ENCODE measurements at regions not wholly inside any gene's neighbourhood (a gene's known extent, or its start where the extent isn't known, plus 50 kb on each side); places are given as distances from the start of the nearest gene placed in this dataset.

- TF ChIP-seq POLR2A (IDR thresholded peaks at IDR 0.05; ENCODE audit: low read length) (no peak), GATA1 (IDR thresholded peaks at IDR 0.05; ENCODE audit: low read depth, low read length) (no peak)
These were observed 608.6 kb downstream of the COL12A1 start for GRCh38 chr6:74597266-74597665.

Data from erythroblast (primary cell).